ENCODE measurements at regions not wholly inside any gene's neighbourhood (a gene's known extent, or its start where the extent isn't known, plus 50 kb on each side); places are given as distances from the start of the nearest gene placed in this dataset.

DNA sequence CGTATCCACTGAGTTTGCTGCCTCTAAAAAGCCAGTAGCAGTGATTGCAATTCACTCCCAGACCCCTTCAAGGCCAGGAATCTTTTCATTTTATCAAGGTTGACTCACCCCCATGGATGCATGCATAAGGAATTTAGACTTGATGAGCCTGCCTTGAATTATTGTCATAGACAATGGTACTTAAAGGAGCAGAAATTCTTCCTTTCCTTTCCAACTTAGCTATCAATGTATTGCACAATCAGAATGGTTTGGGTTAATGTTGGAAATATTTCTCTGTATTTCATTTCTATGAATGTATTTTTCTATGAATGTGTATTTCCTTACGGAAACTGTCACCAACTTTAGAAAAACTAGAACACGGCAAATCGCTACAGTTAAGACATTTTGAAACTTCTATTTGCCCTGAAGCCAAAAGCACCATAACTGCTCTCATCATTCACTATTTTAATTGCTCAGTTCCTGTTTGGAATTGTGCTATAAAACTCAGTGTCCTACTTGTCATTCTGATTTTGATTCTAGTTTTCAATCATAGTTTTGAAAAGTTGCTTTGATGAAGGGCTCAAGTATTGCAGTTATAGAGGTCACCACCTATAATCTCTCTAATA is 355.7 kb upstream of the AKR1E2 start:
- no peak overlapping the region for H3K27ac ChIP-seq
- TF ChIP-seq, protein P1, sequence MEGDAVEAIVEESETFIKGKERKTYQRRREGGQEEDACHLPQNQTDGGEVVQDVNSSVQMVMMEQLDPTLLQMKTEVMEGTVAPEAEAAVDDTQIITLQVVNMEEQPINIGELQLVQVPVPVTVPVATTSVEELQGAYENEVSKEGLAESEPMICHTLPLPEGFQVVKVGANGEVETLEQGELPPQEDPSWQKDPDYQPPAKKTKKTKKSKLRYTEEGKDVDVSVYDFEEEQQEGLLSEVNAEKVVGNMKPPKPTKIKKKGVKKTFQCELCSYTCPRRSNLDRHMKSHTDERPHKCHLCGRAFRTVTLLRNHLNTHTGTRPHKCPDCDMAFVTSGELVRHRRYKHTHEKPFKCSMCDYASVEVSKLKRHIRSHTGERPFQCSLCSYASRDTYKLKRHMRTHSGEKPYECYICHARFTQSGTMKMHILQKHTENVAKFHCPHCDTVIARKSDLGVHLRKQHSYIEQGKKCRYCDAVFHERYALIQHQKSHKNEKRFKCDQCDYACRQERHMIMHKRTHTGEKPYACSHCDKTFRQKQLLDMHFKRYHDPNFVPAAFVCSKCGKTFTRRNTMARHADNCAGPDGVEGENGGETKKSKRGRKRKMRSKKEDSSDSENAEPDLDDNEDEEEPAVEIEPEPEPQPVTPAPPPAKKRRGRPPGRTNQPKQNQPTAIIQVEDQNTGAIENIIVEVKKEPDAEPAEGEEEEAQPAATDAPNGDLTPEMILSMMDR (conservative IDR thresholded peaks at IDR 0.05), result no peak

DNA sequence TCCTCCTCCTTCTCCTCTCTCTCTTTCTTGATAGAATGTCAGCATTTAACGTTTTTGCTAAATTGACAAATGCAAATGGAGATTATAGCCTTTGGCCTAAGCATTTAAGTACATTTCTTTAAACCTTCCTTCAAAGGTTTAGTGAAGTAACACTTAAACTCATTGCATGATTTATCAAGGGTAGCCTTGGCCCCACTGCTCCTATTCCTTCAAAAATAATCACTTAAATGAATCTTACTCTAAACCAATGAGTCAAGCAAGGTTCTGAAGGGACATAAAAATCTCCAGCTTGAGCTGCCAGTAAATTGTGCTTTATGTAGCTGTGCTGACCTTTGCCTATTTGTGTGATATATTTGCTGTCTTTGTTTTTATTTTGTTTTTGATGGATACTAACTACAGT is 358.5 kb upstream of the AKR1E2 start:
- TF ChIP-seq, protein P1 (conservative IDR thresholded peaks at IDR 0.05), result no peak
- no peak overlapping the region for H3K27ac ChIP-seq

DNA sequence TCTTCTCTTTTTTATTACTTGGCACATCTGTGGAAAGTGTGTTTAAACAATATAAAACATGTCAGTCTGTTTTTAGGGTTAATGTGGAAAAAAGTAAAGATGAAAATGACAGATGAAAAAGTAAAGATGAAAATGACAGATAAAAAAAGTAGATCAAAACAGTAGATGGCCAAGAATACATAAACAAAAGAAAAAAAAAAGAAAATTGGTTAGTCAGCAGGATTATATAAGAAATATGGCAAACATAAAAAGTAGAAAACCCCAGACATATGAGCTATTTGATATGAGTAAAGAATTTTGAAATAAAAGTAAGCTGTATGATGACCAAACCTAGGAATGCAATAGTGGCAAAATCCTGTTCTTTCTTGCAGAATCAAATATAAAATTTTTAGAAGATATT is 365.7 kb upstream of the AKR1E2 start:
- TF ChIP-seq, protein P1 (conservative IDR thresholded peaks at IDR 0.05), result no peak
- H3K27ac ChIP-seq, result no peak overlapping the region

DNA sequence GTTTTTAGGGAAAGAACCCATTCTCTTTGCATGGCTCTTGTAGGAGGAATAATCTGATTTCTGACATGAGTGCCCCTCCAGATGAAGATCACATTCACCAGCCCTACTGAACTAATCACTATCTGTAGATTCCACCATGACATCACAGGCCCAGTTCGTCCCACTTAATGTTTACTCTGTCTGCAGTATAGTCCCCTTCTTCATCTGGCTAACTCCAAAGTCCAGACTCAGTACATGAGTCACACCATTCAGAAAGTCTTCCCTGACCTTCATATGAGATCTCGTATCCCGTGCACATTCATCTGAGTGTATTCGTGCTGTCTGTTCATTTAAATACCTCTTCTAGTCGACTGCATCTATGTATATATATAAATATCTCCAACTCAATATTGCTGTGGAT is 366.5 kb upstream of the AKR1E2 start:
- TF ChIP-seq, protein P1 (conservative IDR thresholded peaks at IDR 0.05), result no peak
- H3K27ac ChIP-seq, result no peak overlapping the region

DNA sequence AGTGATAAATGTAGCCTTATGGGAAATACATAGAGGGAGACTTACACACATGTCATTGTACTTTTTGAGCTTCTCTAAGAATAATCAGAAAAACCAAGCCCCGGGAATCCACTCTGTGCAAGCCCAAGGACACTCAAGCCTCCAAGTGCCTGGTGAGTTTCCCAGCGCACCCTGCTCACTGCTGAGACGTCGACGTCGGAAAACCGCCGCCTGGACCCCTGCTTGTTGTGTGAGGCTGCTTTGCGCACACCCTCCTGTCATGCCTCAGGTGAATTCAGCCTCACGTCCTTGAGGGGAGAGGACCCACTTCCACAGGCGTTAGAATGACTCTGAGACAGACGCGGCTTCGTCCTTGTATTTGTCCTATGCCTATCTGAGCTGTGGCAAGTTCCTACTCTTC is 368.4 kb upstream of the AKR1E2 start:
- TF ChIP-seq, protein P1 (conservative IDR thresholded peaks at IDR 0.05), result no peak
- no peak overlapping the region for H3K27ac ChIP-seq

DNA sequence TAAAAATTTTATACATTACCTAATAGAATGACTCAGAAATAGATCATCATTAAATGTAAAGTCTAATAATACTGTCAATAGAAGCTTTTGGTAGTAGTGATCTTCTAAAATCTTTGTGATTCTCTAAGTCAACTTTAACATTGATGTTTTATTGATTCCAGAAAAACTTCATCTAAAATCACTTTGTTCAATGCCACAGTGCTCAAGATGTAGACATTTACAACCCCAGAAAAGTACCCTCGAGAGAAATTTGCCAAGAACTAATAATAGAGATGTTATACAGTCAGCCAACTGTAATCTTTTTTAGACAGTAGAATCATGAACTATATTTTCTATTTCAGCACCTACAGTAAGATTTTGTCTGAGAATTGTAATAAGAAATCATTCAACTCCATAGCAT is 369.2 kb upstream of the AKR1E2 start:
- no peak overlapping the region for H3K27ac ChIP-seq
- TF ChIP-seq, protein P1 (conservative IDR thresholded peaks at IDR 0.05), result no peak

DNA sequence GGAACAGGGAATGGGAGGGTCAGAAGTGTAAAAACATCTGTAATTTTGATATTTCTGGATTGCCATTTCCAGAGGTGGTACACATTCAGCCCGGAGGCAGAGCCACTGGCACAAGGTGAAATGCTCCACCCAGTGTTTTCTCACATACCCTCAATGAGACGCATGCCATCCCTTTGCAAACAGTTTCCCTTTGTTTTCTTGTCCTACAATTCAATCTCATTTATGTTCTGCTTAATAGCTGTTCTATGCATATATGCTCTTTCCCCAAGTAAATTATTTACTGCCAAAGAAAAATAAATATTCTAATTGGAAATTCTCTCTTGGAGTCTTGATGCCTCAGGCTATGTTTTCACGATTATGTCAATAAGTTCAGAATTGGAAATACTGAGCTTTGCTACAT is 369.7 kb upstream of the AKR1E2 start:
- TF ChIP-seq, protein P1 (conservative IDR thresholded peaks at IDR 0.05), result no peak

More for the DNA sequence above, 369.7 kb upstream of the AKR1E2 start:
- no peak overlapping the region for H3K27ac ChIP-seq

All from VCaP (cell line).